HG03442 (cell line): ENCODE measurements at regions not wholly inside any gene's neighbourhood (a gene's known extent, or its start where the extent isn't known, plus 50 kb on each side); places are given as distances from the start of the nearest gene placed in this dataset.
"Not testable (repeated sequence)": the region's sequence is repeated elsewhere in the genome, so short reads cannot be mapped to it uniquely, and the experiment has no call there.

Experiments
- ATAC-seq: cut with Tn5 transposase; IDR thresholded peaks from one replicate; pipeline ENCODE4 v1.9.1; 2021; ENCODE audit warnings: mild to moderate bottlenecking, moderate library complexity; ENCODE audit not compliant: unreplicated experiment

- no peak for ATAC-seq
Observed at GRCh38 chr12:61188801-61189595, 1071.2 kb upstream of the USP15 start.

- ATAC-seq, result no peak
Observed at GRCh38 chr12:61213646-61214045, 1046.6 kb upstream of the USP15 start.

GRCh38 chr12:61220337-61220736, 1039.9 kb upstream of the USP15 start:
- no peak for ATAC-seq

GRCh38 chr12:61232040-61232439, 1028.2 kb upstream of the USP15 start:
- ATAC-seq, result no peak

- no peak for ATAC-seq
Observed at GRCh38 chr12:61250303-61250702, 1009.9 kb upstream of the USP15 start.

GRCh38 chr12:61251076-61251475, 1009.1 kb upstream of the USP15 start:
- no peak for ATAC-seq

GRCh38 chr12:61254225-61254624, 1006.0 kb upstream of the USP15 start:
- no peak for ATAC-seq

GRCh38 chr12:61264294-61264693, 995.9 kb upstream of the USP15 start:
- not testable (repeated sequence) for ATAC-seq

- no peak for ATAC-seq
Observed at GRCh38 chr12:61267474-61267873, 992.7 kb upstream of the USP15 start.

GRCh38 chr12:61272441-61272840, 987.8 kb upstream of the USP15 start:
- ATAC-seq, result no peak

GRCh38 chr12:61282790-61283575, 977.2 kb upstream of the USP15 start:
- no peak for ATAC-seq

- ATAC-seq, result no peak
Observed at GRCh38 chr12:61290473-61290872, 969.7 kb upstream of the USP15 start.

GRCh38 chr12:61291647-61292046, 968.6 kb upstream of the USP15 start:
- ATAC-seq, result no peak

- not testable (repeated sequence) for ATAC-seq
Observed at GRCh38 chr12:61294011-61294410, 966.2 kb upstream of the USP15 start.

GRCh38 chr12:61301817-61302216, 958.4 kb upstream of the USP15 start:
- ATAC-seq, result no peak

GRCh38 chr12:61302282-61302681, 957.9 kb upstream of the USP15 start:
- no peak for ATAC-seq

GRCh38 chr12:61308220-61308619, 952.0 kb upstream of the USP15 start:
- ATAC-seq, result no peak

- no peak for ATAC-seq
Observed at GRCh38 chr12:61311413-61311812, 948.8 kb upstream of the USP15 start.

- no peak for ATAC-seq
Observed at GRCh38 chr12:61348871-61349270, 911.3 kb upstream of the USP15 start.

GRCh38 chr12:61355105-61355504, 905.1 kb upstream of the USP15 start:
- no peak for ATAC-seq

- ATAC-seq, result no peak
Observed at GRCh38 chr12:61356485-61356884, 903.7 kb upstream of the USP15 start.

GRCh38 chr12:61357496-61357895, 902.7 kb upstream of the USP15 start:
- ATAC-seq, result no peak
